Pulmonary artery endothelial cell (primary cell): ENCODE measurements at regions not wholly inside any gene's neighbourhood (a gene's known extent, or its start where the extent isn't known, plus 50 kb on each side); places are given as distances from the start of the nearest gene placed in this dataset.
"Not testable (repeated sequence)": the region's sequence is repeated elsewhere in the genome, so short reads cannot be mapped to it uniquely, and the experiment has no call there.

Experiments
- DNase-seq: peaks from one replicate; pipeline ENCODE4 v3.0.0-alpha.2; 2011; ENCODE audit warnings: low read depth, low spot score

- not testable (repeated sequence) for DNase-seq
Observed at GRCh38 chr20:22734946-22735647, 150.7 kb upstream of the FOXA2 start.

- DNase-seq, result no peak
Observed at GRCh38 chr20:22740829-22741228, 156.5 kb upstream of the FOXA2 start.

- no peak for DNase-seq
Observed at GRCh38 chr20:22744341-22745193, 160.2 kb upstream of the FOXA2 start.

DNA sequence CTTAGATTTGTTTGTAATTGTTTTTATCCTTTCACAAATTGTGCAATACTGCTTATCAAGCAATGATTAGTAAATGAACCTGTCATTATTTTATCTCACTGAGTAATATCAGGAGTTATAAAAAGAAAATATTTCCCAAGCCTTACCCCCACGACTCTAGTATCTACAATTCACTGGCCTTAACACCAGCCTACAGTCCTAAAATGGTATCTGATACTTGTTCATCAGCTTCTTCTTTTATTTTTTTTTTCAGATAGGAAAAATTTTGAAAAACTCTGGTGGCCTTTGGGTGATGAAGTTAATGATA lies 160.8 kb upstream of the FOXA2 start:
- DNase-seq, result no peak

- DNase-seq, result no peak
Observed at GRCh38 chr20:22746957-22747356, 162.6 kb upstream of the FOXA2 start.

DNA sequence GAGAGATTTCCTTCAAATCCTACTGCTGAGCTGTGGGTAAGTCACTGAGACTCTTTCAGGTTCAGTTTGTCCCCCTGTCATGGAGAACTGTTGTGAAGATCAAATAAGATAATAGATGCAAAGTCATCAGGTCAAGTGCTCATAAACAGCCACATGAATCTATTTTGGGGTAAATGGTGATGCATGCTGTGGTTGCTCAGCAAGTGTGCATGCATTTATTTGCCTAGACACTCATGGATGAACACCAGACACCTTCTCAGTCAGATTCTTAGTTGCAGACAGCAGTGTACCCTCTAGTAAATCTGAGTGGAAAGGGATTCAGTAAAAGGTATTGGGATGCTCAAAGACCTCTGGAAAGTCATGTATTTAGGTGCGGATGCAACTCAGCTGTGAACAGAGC lies 168.0 kb upstream of the FOXA2 start:
- DNase-seq, result no peak

GRCh38 chr20:22757424-22758183 lies 173.2 kb upstream of the FOXA2 start:
- DNase-seq, result no peak

GRCh38 chr20:22758815-22759214 lies 174.4 kb upstream of the FOXA2 start:
- no peak for DNase-seq

GRCh38 chr20:22762576-22763256 lies 178.3 kb upstream of the FOXA2 start:
- no peak for DNase-seq

DNA sequence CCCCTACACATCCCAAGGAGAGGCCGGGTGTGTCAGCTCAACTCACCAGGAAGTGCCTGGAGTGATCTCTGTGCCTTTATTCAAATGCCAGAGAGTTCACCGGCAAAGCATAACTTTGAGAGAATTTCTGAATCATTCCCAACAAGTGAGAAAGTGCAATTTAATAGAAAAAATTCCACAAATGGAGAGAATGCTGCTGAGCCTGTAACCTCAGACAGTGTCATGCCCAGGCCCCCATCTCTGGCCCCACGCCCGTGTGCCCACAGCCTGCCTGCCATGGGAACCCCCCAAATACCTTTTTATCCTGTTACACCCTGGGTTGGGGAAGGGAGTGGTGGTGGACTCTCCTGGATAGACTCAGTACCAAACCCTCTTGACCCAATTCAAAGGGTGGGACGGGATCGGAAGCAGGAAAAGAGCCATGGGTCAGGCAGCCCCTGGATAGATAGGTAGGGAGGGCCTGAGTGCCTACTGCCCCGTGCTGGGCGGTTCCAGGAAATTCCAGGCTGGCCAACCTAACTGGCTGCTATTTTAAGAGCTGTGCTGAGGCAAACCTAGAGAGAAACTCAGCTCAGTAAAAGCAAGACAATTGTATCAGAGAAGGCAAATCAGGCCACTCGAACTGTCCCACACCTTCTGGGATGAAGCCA lies 179.0 kb upstream of the FOXA2 start:
- no peak for DNase-seq

- DNase-seq, result no peak
Observed at GRCh38 chr20:22768266-22769178, 184.2 kb upstream of the FOXA2 start.

- DNase-seq, result no peak
Observed at GRCh38 chr20:22770241-22770800, 185.9 kb upstream of the FOXA2 start.

DNA sequence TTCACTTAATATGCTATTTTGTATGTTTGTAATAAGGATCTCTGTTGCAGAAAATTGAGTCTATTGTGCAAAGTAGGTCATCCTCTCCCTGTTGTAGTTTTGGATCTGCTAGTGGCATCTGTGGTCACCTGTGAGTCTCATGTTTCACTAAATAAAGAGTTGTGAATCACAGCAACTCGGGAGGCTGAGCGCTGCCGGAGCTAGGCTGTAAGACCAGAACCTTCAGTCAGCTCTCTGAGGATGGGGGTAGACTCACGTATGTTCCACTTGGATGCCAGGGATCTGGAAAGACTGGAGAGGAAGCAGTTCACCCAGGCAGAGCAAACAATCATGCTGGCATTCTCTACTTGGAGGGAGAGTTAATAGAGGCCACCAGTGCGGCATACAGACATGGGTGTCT lies 187.3 kb upstream of the FOXA2 start:
- no peak for DNase-seq

GRCh38 chr20:22773344-22773743 lies 189.0 kb upstream of the FOXA2 start:
- no peak for DNase-seq

DNA sequence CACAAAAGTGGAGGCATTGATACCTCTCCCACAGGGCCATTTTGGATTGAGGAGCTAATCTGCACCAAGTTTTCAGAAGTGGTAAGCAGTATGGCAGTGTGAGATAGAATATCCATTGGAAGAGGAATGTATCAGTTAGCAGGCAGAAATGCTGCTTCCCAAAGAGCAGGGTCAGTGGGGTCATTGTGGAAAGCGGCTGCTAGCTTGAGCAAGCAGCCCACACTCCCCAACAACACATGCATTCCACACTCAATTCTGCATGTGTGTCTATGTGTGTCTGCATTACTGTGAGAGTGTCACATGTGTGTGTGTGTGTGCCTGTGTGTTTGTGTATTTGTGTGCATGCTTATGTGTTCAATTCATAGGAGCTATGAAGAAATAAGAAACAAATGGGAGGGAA lies 190.9 kb upstream of the FOXA2 start:
- DNase-seq, result no peak

- DNase-seq, result no peak
Observed at GRCh38 chr20:22775671-22776139, 191.3 kb upstream of the FOXA2 start.

GRCh38 chr20:22776369-22776768 lies 192.0 kb upstream of the FOXA2 start:
- DNase-seq, result no peak

GRCh38 chr20:22779878-22780277 lies 195.5 kb upstream of the FOXA2 start:
- DNase-seq, result no peak

DNA sequence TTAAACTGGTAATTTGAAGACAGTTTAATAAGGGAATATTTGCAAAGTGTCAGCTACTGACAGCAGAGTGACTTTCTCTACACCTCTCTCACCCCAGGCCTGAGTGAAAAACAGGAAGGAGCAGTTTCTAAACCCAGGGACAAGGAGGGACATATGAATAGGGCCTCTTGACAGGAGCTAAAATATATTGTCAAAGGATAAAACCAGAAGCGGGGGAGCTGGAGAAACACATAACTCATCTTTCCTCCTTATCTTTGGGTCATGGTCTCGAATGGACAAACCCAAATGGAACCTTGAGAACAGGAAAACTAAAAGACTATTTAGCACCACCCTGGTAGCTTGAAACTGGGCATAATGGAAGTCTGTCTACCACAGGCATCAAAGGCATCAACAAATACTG lies 197.5 kb upstream of the FOXA2 start:
- DNase-seq, result no peak

GRCh38 chr20:22789676-22790075 lies 205.3 kb upstream of the FOXA2 start:
- no peak for DNase-seq
